ENCODE measurements at regions not wholly inside any gene's neighbourhood (a gene's known extent, or its start where the extent isn't known, plus 50 kb on each side); places are given as distances from the start of the nearest gene placed in this dataset.

DNA sequence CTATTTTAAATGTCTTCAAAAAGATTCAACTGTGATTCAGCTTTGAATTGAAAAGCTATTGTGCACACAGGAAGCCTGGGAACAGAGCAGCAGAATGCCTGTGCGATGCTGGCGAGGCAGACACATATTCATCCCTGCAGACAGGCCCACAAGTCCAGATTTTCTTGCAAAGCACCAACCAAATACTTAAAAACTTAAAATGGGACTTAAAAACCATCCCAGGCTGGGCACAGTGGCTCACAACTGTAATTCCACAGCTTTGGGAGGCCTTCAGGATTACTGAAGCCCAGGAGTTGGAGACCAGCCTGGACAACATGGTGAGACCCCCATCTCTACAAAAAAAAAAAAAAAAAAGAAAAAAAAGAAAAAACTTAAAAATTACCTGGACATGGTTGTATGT, 122.6 kb upstream of the SERPIND1 start:
- ATAC-seq (ENCODE audit: insufficient read depth, low FRiP score) (no peak), DNase-seq (no peak)
- WGBS, 2 donors, result 76 to 93% methylated on average over 2 of the region's 2 CpGs

GRCh38 chr22:20652130-20652529, 121.8 kb upstream of the SERPIND1 start:
- no peak overlapping the region for H3K9ac ChIP-seq (ENCODE audit: insufficient read depth in 1 of 2, low read length in 2 of 2)
- ATAC-seq (ENCODE audit: insufficient read depth, low FRiP score) (no peak), DNase-seq (no peak)
- WGBS, 2 donors, result 91 to 98% methylated on average over 6 of the region's 6 CpGs
- H3K27ac ChIP-seq (ENCODE audit: low read depth in 1 of 2, low read length in 1 of 2), result no peak overlapping the region
- H3K4me1 ChIP-seq (ENCODE audit: control insufficient read depth in 5 of 5, insufficient read depth in 5 of 5, low read length in 5 of 5), result peaks cover 0 to 4% (median 0%) of the 10 kb centered on the region in 5 donors
- H3K4me3 ChIP-seq, result no peak overlapping the region
- TF ChIP-seq, protein P1, sequence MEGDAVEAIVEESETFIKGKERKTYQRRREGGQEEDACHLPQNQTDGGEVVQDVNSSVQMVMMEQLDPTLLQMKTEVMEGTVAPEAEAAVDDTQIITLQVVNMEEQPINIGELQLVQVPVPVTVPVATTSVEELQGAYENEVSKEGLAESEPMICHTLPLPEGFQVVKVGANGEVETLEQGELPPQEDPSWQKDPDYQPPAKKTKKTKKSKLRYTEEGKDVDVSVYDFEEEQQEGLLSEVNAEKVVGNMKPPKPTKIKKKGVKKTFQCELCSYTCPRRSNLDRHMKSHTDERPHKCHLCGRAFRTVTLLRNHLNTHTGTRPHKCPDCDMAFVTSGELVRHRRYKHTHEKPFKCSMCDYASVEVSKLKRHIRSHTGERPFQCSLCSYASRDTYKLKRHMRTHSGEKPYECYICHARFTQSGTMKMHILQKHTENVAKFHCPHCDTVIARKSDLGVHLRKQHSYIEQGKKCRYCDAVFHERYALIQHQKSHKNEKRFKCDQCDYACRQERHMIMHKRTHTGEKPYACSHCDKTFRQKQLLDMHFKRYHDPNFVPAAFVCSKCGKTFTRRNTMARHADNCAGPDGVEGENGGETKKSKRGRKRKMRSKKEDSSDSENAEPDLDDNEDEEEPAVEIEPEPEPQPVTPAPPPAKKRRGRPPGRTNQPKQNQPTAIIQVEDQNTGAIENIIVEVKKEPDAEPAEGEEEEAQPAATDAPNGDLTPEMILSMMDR (IDR thresholded peaks at IDR 0.05; ENCODE audit: control extremely low read depth, extremely low read depth), result no peak
- H3K27me3 ChIP-seq (ENCODE audit: control insufficient read depth in 3 of 3, insufficient read depth in 3 of 3, low read length in 2 of 3), result no peaks in the 10 kb centered on the region
- H3K36me3 ChIP-seq (ENCODE audit: control insufficient read depth in 4 of 4, insufficient read depth in 4 of 4, low read length in 4 of 4), result no peaks in the 10 kb centered on the region
- no peaks in the 10 kb centered on the region for H3K9me3 ChIP-seq (ENCODE audit: control insufficient read depth in 4 of 4, insufficient read depth in 3 of 4, low read length in 3 of 4)

More for the DNA sequence above, 122.6 kb upstream of the SERPIND1 start:
- Histone ChIP-seq H3K9me3 (ENCODE audit: control insufficient read depth in 4 of 4, insufficient read depth in 3 of 4, low read length in 3 of 4) (no peaks in the 10 kb centered on the region), H3K36me3 (ENCODE audit: control insufficient read depth in 4 of 4, insufficient read depth in 4 of 4, low read length in 4 of 4) (no peaks in the 10 kb centered on the region), H3K27me3 (ENCODE audit: control insufficient read depth in 3 of 3, insufficient read depth in 3 of 3, low read length in 2 of 3) (no peaks in the 10 kb centered on the region), H3K4me3 (no peak overlapping the region), H3K9ac (ENCODE audit: insufficient read depth in 1 of 2, low read length in 2 of 2) (no peak overlapping the region), H3K4me1 (ENCODE audit: control insufficient read depth in 5 of 5, insufficient read depth in 5 of 5, low read length in 5 of 5) (peaks cover 0 to 4% (median 0%) of the 10 kb centered on the region in 5 donors), H3K27ac (ENCODE audit: low read depth in 1 of 2, low read length in 1 of 2) (no peak overlapping the region)
- TF ChIP-seq, protein P1 (IDR thresholded peaks at IDR 0.05; ENCODE audit: control extremely low read depth, extremely low read depth), result no peak

DNA sequence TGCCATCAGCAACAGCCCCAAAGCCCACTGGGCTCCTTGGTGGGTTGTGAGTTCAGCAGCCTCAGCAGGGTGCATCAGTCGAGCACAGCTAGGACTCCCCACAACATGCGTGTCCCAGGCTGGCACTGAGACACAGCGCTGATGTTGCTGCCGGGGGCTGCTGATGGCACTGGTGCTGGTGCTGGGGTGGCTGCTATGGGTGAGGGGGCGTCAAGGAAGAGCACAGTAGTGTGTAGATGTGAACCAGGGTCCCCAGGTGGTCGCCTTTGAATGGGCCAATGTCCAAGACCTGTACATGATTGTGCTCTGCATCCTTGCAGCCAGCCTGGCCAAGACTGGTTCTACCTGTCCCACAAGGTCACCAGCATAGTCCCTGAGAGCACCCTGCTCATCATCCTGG, 121.3 kb upstream of the SERPIND1 start:
- WGBS, 2 donors, result 87 to 92% methylated on average over 6 of the region's 6 CpGs
- ATAC-seq (ENCODE audit: insufficient read depth, low FRiP score) (no peak), DNase-seq (no peak)
- Histone ChIP-seq H3K36me3 (ENCODE audit: control insufficient read depth in 4 of 4, insufficient read depth in 4 of 4, low read length in 4 of 4) (no peaks in the 10 kb centered on the region), H3K9me3 (ENCODE audit: control insufficient read depth in 4 of 4, insufficient read depth in 3 of 4, low read length in 3 of 4) (no peaks in the 10 kb centered on the region), H3K4me1 (ENCODE audit: control insufficient read depth in 5 of 5, insufficient read depth in 5 of 5, low read length in 5 of 5) (peaks cover 0 to 4% (median 0%) of the 10 kb centered on the region in 5 donors), H3K9ac (ENCODE audit: insufficient read depth in 1 of 2, low read length in 2 of 2) (no peak overlapping the region), H3K27ac (ENCODE audit: low read depth in 1 of 2, low read length in 1 of 2) (no peak overlapping the region), H3K27me3 (ENCODE audit: control insufficient read depth in 3 of 3, insufficient read depth in 3 of 3, low read length in 2 of 3) (peaks cover 0 to under 1% (median 0%) of the 10 kb centered on the region in 3 donors), H3K4me3 (no peak overlapping the region)
- TF ChIP-seq, protein P1 (IDR thresholded peaks at IDR 0.05; ENCODE audit: control extremely low read depth, extremely low read depth), result no peak

Measured in lung (tissue), 11 donors.